B cell (primary cell): ENCODE measurements at regions not wholly inside any gene's neighbourhood (a gene's known extent, or its start where the extent isn't known, plus 50 kb on each side); places are given as distances from the start of the nearest gene placed in this dataset.

Experiments used
- EZH2 ChIP-seq: IDR thresholded peaks from 2 replicates; pipeline ENCODE4 v1.6.1; 2012; ENCODE audit warnings: borderline replicate concordance, low read depth, mild to moderate bottlenecking, moderate library complexity, low read length; ENCODE audit not compliant: insufficient read depth, poor library complexity, severe bottlenecking
- TF ChIP-seq, protein P1 (sequence below): fragments of 200-600 bp; IDR thresholded peaks from one replicate; pipeline ENCODE4 v1.8.0; 2022; ENCODE audit warnings: antibody characterized with exemption, mild to moderate bottlenecking

GRCh38 chr1:56107275-56107638 is 472.1 kb downstream of the PLPP3 start:
- TF ChIP-seq EZH2 = no peak
- TF ChIP-seq, protein P1, sequence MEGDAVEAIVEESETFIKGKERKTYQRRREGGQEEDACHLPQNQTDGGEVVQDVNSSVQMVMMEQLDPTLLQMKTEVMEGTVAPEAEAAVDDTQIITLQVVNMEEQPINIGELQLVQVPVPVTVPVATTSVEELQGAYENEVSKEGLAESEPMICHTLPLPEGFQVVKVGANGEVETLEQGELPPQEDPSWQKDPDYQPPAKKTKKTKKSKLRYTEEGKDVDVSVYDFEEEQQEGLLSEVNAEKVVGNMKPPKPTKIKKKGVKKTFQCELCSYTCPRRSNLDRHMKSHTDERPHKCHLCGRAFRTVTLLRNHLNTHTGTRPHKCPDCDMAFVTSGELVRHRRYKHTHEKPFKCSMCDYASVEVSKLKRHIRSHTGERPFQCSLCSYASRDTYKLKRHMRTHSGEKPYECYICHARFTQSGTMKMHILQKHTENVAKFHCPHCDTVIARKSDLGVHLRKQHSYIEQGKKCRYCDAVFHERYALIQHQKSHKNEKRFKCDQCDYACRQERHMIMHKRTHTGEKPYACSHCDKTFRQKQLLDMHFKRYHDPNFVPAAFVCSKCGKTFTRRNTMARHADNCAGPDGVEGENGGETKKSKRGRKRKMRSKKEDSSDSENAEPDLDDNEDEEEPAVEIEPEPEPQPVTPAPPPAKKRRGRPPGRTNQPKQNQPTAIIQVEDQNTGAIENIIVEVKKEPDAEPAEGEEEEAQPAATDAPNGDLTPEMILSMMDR = no peak
